Astrocyte (in vitro differentiated cells and primary cell): ENCODE measurements at regions not wholly inside any gene's neighbourhood (a gene's known extent, or its start where the extent isn't known, plus 50 kb on each side); places are given as distances from the start of the nearest gene placed in this dataset.

ENCODE experiments used
- DNase-seq: peaks from one replicate; pipeline ENCODE4 v3.0.0-alpha.2; 2010; ENCODE audit warnings: low read depth
- FAIRE-seq: peaks from 2 replicates; lab custom pipeline; 2011; peaks lifted over from hg19 to GRCh38; lab: Jason Lieb, UNC
- H2AFZ ChIP-seq: 2 replicates; pipeline ENCODE4 v1.6.0; 2012; ENCODE audit warnings: low read depth, low read length, inconsistent platforms
- H3K27ac ChIP-seq: 2 replicates; pipeline ENCODE4 v1.5.1; 2011; ENCODE audit warnings: low read depth, low read length, inconsistent platforms
- H3K27me3 ChIP-seq: 2 replicates; pipeline ENCODE4 v1.6.0; 2011; ENCODE audit warnings: low read length, inconsistent platforms; ENCODE audit not compliant: insufficient read depth
- H3K36me3 ChIP-seq: 2 replicates; pipeline ENCODE4 v1.5.1; 2011; ENCODE audit warnings: low read length, inconsistent platforms; ENCODE audit not compliant: insufficient read depth
- H3K4me1 ChIP-seq: 2 replicates; pipeline ENCODE4 v1.5.1; 2011; ENCODE audit warnings: low read length, inconsistent platforms; ENCODE audit not compliant: insufficient read depth
- H3K4me2 ChIP-seq: 2 replicates; pipeline ENCODE4 v1.6.0; 2012; ENCODE audit warnings: low read length, inconsistent platforms
- H3K4me3 ChIP-seq: 2 replicates; pipeline ENCODE4 v1.5.1; 2011; ENCODE audit warnings: low read depth, mild to moderate bottlenecking, low read length, inconsistent platforms; ENCODE audit not compliant: insufficient read depth
- H3K79me2 ChIP-seq: 2 replicates; pipeline ENCODE4 v1.6.0; 2012; ENCODE audit warnings: mild to moderate bottlenecking, low read length, inconsistent platforms; ENCODE audit not compliant: insufficient read depth
- H3K9ac ChIP-seq: 2 replicates; pipeline ENCODE4 v1.6.0; 2012; ENCODE audit warnings: mild to moderate bottlenecking, low read length, inconsistent platforms
- H3K9me3 ChIP-seq: 2 replicates; pipeline ENCODE4 v1.5.1; 2012; ENCODE audit warnings: low read depth, mild to moderate bottlenecking, low read length, inconsistent platforms; ENCODE audit not compliant: insufficient read depth
- H4K20me1 ChIP-seq: 2 replicates; pipeline ENCODE4 v1.6.0; 2012; ENCODE audit warnings: low read length, inconsistent platforms; ENCODE audit not compliant: insufficient read depth
- H3K27ac Mint-ChIP-seq: one replicate; pipeline ENCODE4 v1.8.0; 2021; ENCODE audit warnings: mild to moderate bottlenecking, mixed read lengths; ENCODE audit not compliant: unreplicated experiment
- H3K27me3 Mint-ChIP-seq: one replicate; pipeline ENCODE4 v1.8.0; 2021; ENCODE audit warnings: low read depth, mixed read lengths; ENCODE audit not compliant: unreplicated experiment
- H3K36me3 Mint-ChIP-seq: one replicate; pipeline ENCODE4 v1.8.0; 2021; ENCODE audit warnings: low read depth, mixed read lengths; ENCODE audit not compliant: unreplicated experiment
- H3K4me1 Mint-ChIP-seq: one replicate; pipeline ENCODE4 v1.8.0; 2021; ENCODE audit warnings: low read depth, mixed read lengths; ENCODE audit not compliant: unreplicated experiment
- H3K4me3 Mint-ChIP-seq: one replicate; pipeline ENCODE4 v1.8.0; 2021; ENCODE audit warnings: mild to moderate bottlenecking, moderate library complexity, mixed read lengths; ENCODE audit not compliant: unreplicated experiment
- H3K9me3 Mint-ChIP-seq: one replicate; pipeline ENCODE4 v1.8.0; 2021; ENCODE audit warnings: mild to moderate bottlenecking, mixed read lengths; ENCODE audit not compliant: unreplicated experiment
- CTCF ChIP-seq: IDR thresholded peaks from 2 replicates; pipeline ENCODE4 v1.5.1; 2011; ENCODE audit warnings: low read depth, mild to moderate bottlenecking, inconsistent platforms, low read length, moderate library complexity; ENCODE audit not compliant: insufficient read depth
- EZH2 ChIP-seq: IDR thresholded peaks from 2 replicates; pipeline ENCODE4 v1.6.1; 2012; ENCODE audit warnings: mild to moderate bottlenecking, low read length, inconsistent platforms; ENCODE audit not compliant: insufficient read depth

GRCh38 chr4:119715490-119716445 lies 87.2 kb upstream of the PDE5A start:
- H3K9me3 Mint-ChIP-seq = peaks cover 23% of the 10 kb centered on the region

GRCh38 chr4:119709418-119709817 lies 80.8 kb upstream of the PDE5A start:
- no peak overlapping the region for H3K9ac ChIP-seq
- no peak overlapping the region for H2AFZ ChIP-seq
- no peak overlapping the region for H3K4me3 ChIP-seq
- H3K4me1 ChIP-seq = no peaks in the 10 kb centered on the region
- Mint-ChIP-seq H3K4me3 (no peak overlapping the region), H3K27ac (no peak overlapping the region), H3K9me3 (peaks cover 3% of the 10 kb centered on the region), H3K27me3 (no peaks in the 10 kb centered on the region), H3K4me1 (no peaks in the 10 kb centered on the region), H3K36me3 (no peaks in the 10 kb centered on the region)
- no peaks in the 10 kb centered on the region for H3K27me3 ChIP-seq
- H3K79me2 ChIP-seq = no peaks in the 10 kb centered on the region
- no peaks in the 10 kb centered on the region for H3K36me3 ChIP-seq
- no peak overlapping the region for H3K27ac ChIP-seq
- H4K20me1 ChIP-seq = no peaks in the 10 kb centered on the region
- no peaks in the 10 kb centered on the region for H3K9me3 ChIP-seq
- H3K4me2 ChIP-seq = no peak overlapping the region
- FAIRE-seq (no peak), DNase-seq (no peak)
- TF ChIP-seq EZH2 = no peak
- no peak for TF ChIP-seq CTCF

More at GRCh38 chr4:119715490-119716445, 87.2 kb upstream of the PDE5A start:
- H3K4me2 ChIP-seq = no peak overlapping the region
- H3K27me3 Mint-ChIP-seq = no peaks in the 10 kb centered on the region
- H3K36me3 Mint-ChIP-seq = no peaks in the 10 kb centered on the region
- no peaks in the 10 kb centered on the region for H3K79me2 ChIP-seq
- DNase-seq = no peak
- no peaks in the 10 kb centered on the region for H3K9me3 ChIP-seq
- no peaks in the 10 kb centered on the region for H3K27me3 ChIP-seq
- no peak overlapping the region for H2AFZ ChIP-seq
- no peak overlapping the region for H3K9ac ChIP-seq
- no peak for FAIRE-seq
- H3K4me1 Mint-ChIP-seq = no peaks in the 10 kb centered on the region
- TF ChIP-seq CTCF (no peak), EZH2 (no peak)
- H3K27ac Mint-ChIP-seq = no peak overlapping the region
- H3K27ac ChIP-seq = no peak overlapping the region
- no peaks in the 10 kb centered on the region for H3K36me3 ChIP-seq
- H3K4me1 ChIP-seq = no peaks in the 10 kb centered on the region
- H4K20me1 ChIP-seq = no peaks in the 10 kb centered on the region
- no peak overlapping the region for H3K4me3 Mint-ChIP-seq
- H3K4me3 ChIP-seq = no peak overlapping the region

GRCh38 chr4:119707336-119707735 lies 78.7 kb upstream of the PDE5A start:
- no peaks in the 10 kb centered on the region for H3K36me3 Mint-ChIP-seq
- no peak for FAIRE-seq

More at GRCh38 chr4:119707336-119707735, 78.7 kb upstream of the PDE5A start:
- H3K36me3 ChIP-seq = no peaks in the 10 kb centered on the region
- peaks cover 3% of the 10 kb centered on the region for H3K9me3 Mint-ChIP-seq
- no peaks in the 10 kb centered on the region for H3K4me1 Mint-ChIP-seq
- H2AFZ ChIP-seq = no peak overlapping the region
- H3K27ac ChIP-seq = no peak overlapping the region
- H3K79me2 ChIP-seq = no peaks in the 10 kb centered on the region
- H3K4me3 ChIP-seq = no peak overlapping the region
- H3K9ac ChIP-seq = no peak overlapping the region
- TF ChIP-seq CTCF = no peak
- H3K27me3 ChIP-seq = no peaks in the 10 kb centered on the region
- H3K4me1 ChIP-seq = no peaks in the 10 kb centered on the region
- H3K9me3 ChIP-seq = no peaks in the 10 kb centered on the region
- no peak overlapping the region for H3K4me3 Mint-ChIP-seq
- H3K4me2 ChIP-seq = no peak overlapping the region
- no peak for DNase-seq
- no peaks in the 10 kb centered on the region for H4K20me1 ChIP-seq
- H3K27ac Mint-ChIP-seq = no peak overlapping the region
- H3K27me3 Mint-ChIP-seq = no peaks in the 10 kb centered on the region
